Erythroblast (primary cell): ENCODE measurements at regions not wholly inside any gene's neighbourhood (a gene's known extent, or its start where the extent isn't known, plus 50 kb on each side); places are given as distances from the start of the nearest gene placed in this dataset.

Source experiments
- GATA1 ChIP-seq: IDR thresholded peaks from 2 replicates; pipeline ENCODE4 v1.6.1; 2011; ENCODE audit warnings: low read depth, mild to moderate bottlenecking, control low read depth, low read length, moderate library complexity
- POLR2A ChIP-seq: IDR thresholded peaks from 2 replicates; pipeline ENCODE4 v1.6.1; 2011; ENCODE audit warnings: mild to moderate bottlenecking, low read length

- TF ChIP-seq POLR2A: no peak
- no peak for TF ChIP-seq GATA1
These were observed 226.6 kb downstream of the MYLK4 start for GRCh38 chr6:2524090-2524489.
